GM13976 (cell line): ENCODE measurements at regions not wholly inside any gene's neighbourhood (a gene's known extent, or its start where the extent isn't known, plus 50 kb on each side); places are given as distances from the start of the nearest gene placed in this dataset.

Source experiments
- DNase-seq: peaks from one replicate; pipeline ENCODE4 v3.0.0; 2012; ENCODE audit warnings: low spot score
- in situ Hi-C: fragments of 300-500 bp; cut with MboI; formaldehyde crosslinking; loops from one replicate; pipeline ENCODE4 v1.12.0; 2022; ENCODE audit warnings: low sequenced_read_pairs, mixed read lengths, inconsistent platforms; ENCODE audit not compliant: unreplicated experiment
- TF ChIP-seq, protein P1 (sequence below): IDR thresholded peaks from 2 replicates; pipeline ENCODE4 v1.5.1; 2012; ENCODE audit warnings: borderline replicate concordance, mild to moderate bottlenecking; ENCODE audit not compliant: insufficient read depth; ENCODE audit errors: extremely low read depth, missing control alignments, control extremely low read depth

- DNase-seq: no peak
- in situ Hi-C loops: no loop called here
- TF ChIP-seq, protein P1, sequence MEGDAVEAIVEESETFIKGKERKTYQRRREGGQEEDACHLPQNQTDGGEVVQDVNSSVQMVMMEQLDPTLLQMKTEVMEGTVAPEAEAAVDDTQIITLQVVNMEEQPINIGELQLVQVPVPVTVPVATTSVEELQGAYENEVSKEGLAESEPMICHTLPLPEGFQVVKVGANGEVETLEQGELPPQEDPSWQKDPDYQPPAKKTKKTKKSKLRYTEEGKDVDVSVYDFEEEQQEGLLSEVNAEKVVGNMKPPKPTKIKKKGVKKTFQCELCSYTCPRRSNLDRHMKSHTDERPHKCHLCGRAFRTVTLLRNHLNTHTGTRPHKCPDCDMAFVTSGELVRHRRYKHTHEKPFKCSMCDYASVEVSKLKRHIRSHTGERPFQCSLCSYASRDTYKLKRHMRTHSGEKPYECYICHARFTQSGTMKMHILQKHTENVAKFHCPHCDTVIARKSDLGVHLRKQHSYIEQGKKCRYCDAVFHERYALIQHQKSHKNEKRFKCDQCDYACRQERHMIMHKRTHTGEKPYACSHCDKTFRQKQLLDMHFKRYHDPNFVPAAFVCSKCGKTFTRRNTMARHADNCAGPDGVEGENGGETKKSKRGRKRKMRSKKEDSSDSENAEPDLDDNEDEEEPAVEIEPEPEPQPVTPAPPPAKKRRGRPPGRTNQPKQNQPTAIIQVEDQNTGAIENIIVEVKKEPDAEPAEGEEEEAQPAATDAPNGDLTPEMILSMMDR: no peak
Measured at GRCh38 chr10:76649723-76650127, 987.9 kb downstream of the KCNMA1 start.

- TF ChIP-seq, protein P1: no peak
- DNase-seq: no peak
- in situ Hi-C loops: no loop called here
Measured at GRCh38 chr10:76649254-76649653, 988.4 kb downstream of the KCNMA1 start.

DNA sequence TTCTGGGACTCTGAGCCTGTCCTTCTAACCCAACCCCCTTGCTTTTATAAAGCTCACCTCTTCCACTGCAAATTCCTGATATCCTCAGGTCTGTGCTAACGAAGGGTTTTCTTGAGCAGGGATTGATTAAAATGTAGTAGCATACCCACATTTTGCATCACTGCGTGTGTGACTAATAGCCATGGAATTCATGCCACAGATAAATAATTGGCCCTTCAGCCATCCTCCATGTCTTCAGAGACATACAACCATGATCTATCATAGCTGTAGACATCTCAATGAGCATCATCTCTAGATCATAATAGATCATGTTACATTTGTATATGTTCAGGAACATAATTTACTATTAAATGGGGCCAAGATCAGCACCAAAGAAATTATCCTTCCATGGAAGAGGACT, 990.3 kb downstream of the KCNMA1 start:
- TF ChIP-seq, protein P1: no peak
- no peak for DNase-seq
- in situ Hi-C loops: no loop called here

GRCh38 chr10:76645341-76645740, 992.3 kb downstream of the KCNMA1 start:
- TF ChIP-seq, protein P1: no peak
- no peak for DNase-seq
- in situ Hi-C loops: no loop called here

DNA sequence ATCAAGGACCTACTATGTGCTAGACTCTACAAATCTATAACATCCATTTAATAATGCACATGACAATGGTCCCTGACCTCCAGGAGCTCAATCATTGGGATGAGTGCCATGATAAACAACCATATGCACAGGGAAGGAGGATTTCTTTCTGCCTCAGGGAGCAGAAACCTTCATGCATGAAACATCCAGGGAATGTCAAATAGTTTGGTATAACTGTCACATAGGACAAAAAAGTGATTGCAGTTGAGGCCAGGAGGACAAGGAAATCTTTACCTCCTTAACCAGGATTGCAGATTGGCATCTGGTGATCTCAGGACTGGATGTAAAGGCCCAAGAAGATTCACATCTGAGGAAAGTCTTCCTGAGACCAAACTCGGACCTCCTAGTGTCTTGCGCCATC, 993.1 kb downstream of the KCNMA1 start:
- TF ChIP-seq, protein P1: no peak
- DNase-seq: no peak
- in situ Hi-C loops: no loop called here

DNA sequence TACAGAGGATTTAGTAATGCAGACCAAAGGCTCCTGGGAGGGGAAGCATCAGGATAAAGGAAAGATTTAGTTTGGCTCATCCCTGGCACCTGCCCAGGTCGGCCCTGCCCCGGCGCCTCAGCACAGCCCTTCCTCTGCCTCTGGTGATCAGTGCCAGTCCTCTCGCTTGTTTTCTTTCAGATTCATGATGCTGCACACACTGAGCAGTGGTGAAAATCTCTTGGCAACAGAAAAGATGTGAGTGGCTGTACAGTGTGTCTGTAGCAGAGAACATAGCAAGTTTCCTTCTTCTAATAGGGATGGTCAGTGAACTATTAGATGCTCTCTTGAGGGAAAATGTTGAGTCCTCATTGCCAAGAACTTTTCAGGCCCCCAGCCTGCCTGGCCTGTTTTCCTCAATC, 994.1 kb downstream of the KCNMA1 start:
- in situ Hi-C loops: no loop called here
- DNase-seq: no peak
- TF ChIP-seq, protein P1: no peak

DNA sequence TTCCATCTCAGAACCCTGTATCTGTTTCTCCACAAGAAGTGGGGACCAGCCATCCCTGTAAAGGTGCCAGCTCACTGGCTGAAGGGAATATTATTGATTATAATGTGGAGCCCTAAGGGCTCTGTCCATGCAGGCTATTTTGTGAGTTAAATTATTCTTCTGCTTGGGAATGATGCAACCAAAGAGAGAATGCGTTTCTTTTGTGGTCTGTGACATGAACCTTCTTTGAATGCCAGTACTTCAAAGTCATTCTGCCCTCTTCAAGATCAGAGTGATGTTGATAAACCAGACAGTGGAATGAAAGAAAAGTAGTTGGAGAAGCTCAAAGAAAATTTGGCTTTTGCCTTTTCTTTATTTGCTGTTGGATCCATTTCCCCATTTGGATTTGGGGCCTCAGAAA, 995.2 kb downstream of the KCNMA1 start:
- TF ChIP-seq, protein P1: no peak
- in situ Hi-C loops: no loop called here
- DNase-seq: no peak
